Panc1 (cell line): ENCODE measurements at regions not wholly inside any gene's neighbourhood (a gene's known extent, or its start where the extent isn't known, plus 50 kb on each side); places are given as distances from the start of the nearest gene placed in this dataset.

ENCODE experiments used
- POLR2AphosphoS5 ChIP-seq: IDR thresholded peaks from 2 replicates; pipeline ENCODE4 v1.6.1; 2012; ENCODE audit warnings: mild to moderate bottlenecking, low read depth, low read length, moderate library complexity
- SIN3A ChIP-seq: IDR thresholded peaks from 2 replicates; pipeline ENCODE4 v1.6.1; 2012; ENCODE audit warnings: low read depth, mild to moderate bottlenecking, low read length, moderate library complexity, borderline replicate concordance; ENCODE audit not compliant: insufficient read depth
- TCF7L2 ChIP-seq: IDR thresholded peaks from 2 replicates; pipeline ENCODE4 v1.6.1; 2011; ENCODE audit warnings: mild to moderate bottlenecking, low read depth, low read length, inconsistent platforms
- TF ChIP-seq, protein P1 (sequence below), 2 experiments: IDR thresholded peaks; 2 replicates each; pipeline ENCODE4 v1.6.1; 2011 to 2012; ENCODE audit warnings: low read depth in 2 of 2, control low read depth in 1 of 2, low read length in 1 of 2, mild to moderate bottlenecking in 1 of 2, moderate library complexity in 1 of 2; ENCODE audit not compliant: insufficient read depth in 1 of 2
- TF ChIP-seq, protein P2 (sequence below): fragments of 450-650 bp; IDR thresholded peaks from 2 replicates; pipeline ENCODE4 v1.5.1; 2017; ENCODE audit warnings: mild to moderate bottlenecking

DNA sequence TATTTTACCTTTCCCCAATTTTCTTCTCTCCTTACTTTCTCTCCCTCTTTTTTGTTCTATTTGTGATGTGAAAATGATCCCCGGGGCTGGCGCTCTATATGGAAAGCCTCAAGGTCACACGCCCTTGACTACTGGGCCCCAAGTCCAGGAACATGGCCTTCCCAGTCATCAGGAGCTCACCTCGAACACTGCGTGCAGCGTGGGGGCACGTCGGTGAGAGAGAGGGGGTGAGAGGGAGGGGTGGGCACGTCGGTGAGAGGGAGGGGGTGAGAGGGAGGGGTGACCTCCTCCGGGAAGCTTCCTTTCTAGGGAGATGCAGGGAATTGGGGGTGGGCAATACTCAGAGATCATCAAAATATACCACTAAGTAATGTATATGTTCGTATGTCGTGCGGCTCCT lies 94.6 kb upstream of the TMPRSS2 start:
- TF ChIP-seq, protein P1, sequence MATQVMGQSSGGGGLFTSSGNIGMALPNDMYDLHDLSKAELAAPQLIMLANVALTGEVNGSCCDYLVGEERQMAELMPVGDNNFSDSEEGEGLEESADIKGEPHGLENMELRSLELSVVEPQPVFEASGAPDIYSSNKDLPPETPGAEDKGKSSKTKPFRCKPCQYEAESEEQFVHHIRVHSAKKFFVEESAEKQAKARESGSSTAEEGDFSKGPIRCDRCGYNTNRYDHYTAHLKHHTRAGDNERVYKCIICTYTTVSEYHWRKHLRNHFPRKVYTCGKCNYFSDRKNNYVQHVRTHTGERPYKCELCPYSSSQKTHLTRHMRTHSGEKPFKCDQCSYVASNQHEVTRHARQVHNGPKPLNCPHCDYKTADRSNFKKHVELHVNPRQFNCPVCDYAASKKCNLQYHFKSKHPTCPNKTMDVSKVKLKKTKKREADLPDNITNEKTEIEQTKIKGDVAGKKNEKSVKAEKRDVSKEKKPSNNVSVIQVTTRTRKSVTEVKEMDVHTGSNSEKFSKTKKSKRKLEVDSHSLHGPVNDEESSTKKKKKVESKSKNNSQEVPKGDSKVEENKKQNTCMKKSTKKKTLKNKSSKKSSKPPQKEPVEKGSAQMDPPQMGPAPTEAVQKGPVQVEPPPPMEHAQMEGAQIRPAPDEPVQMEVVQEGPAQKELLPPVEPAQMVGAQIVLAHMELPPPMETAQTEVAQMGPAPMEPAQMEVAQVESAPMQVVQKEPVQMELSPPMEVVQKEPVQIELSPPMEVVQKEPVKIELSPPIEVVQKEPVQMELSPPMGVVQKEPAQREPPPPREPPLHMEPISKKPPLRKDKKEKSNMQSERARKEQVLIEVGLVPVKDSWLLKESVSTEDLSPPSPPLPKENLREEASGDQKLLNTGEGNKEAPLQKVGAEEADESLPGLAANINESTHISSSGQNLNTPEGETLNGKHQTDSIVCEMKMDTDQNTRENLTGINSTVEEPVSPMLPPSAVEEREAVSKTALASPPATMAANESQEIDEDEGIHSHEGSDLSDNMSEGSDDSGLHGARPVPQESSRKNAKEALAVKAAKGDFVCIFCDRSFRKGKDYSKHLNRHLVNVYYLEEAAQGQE (IDR thresholded peaks at IDR 0.05; ENCODE audit: insufficient read depth in 1 of 2, low read depth in 2 of 2, low read length in 1 of 2), result no peak
- no peak for TF ChIP-seq POLR2AphosphoS5
- TF ChIP-seq, protein P2, sequence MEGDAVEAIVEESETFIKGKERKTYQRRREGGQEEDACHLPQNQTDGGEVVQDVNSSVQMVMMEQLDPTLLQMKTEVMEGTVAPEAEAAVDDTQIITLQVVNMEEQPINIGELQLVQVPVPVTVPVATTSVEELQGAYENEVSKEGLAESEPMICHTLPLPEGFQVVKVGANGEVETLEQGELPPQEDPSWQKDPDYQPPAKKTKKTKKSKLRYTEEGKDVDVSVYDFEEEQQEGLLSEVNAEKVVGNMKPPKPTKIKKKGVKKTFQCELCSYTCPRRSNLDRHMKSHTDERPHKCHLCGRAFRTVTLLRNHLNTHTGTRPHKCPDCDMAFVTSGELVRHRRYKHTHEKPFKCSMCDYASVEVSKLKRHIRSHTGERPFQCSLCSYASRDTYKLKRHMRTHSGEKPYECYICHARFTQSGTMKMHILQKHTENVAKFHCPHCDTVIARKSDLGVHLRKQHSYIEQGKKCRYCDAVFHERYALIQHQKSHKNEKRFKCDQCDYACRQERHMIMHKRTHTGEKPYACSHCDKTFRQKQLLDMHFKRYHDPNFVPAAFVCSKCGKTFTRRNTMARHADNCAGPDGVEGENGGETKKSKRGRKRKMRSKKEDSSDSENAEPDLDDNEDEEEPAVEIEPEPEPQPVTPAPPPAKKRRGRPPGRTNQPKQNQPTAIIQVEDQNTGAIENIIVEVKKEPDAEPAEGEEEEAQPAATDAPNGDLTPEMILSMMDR, result no peak
- TF ChIP-seq SIN3A, result no peak
- TF ChIP-seq TCF7L2, result no peak
